Neural crest cell (in vitro differentiated cells): ENCODE measurements at regions not wholly inside any gene's neighbourhood (a gene's known extent, or its start where the extent isn't known, plus 50 kb on each side); places are given as distances from the start of the nearest gene placed in this dataset.

Experiments used
- DNase-seq: peaks from one replicate; pipeline ENCODE4 v3.0.0; 2021; ENCODE audit warnings: low read depth, mixed read lengths, low spot score
- H3K27ac Mint-ChIP-seq: one replicate; pipeline ENCODE4 v1.8.0; 2021; ENCODE audit warnings: mild to moderate bottlenecking, mixed read lengths; ENCODE audit not compliant: unreplicated experiment
- H3K27me3 Mint-ChIP-seq: 2 replicates; pipeline ENCODE4 v1.8.0; 2021; ENCODE audit warnings: low read depth, mild to moderate bottlenecking, mixed read lengths
- H3K36me3 Mint-ChIP-seq: 2 replicates; pipeline ENCODE4 v1.8.0; 2021; ENCODE audit warnings: low read depth, mild to moderate bottlenecking, mixed read lengths
- H3K4me1 Mint-ChIP-seq: 2 replicates; pipeline ENCODE4 v1.8.0; 2021; ENCODE audit warnings: mixed read lengths
- H3K4me3 Mint-ChIP-seq: one replicate; pipeline ENCODE4 v1.8.0; 2021; ENCODE audit warnings: mild to moderate bottlenecking, mixed read lengths
- H3K9me3 Mint-ChIP-seq: 2 replicates; pipeline ENCODE4 v1.8.0; 2021; ENCODE audit warnings: mixed read lengths
- CTCF ChIP-seq: fragments of 200-600 bp; sonication (generic); conservative IDR thresholded peaks from 2 replicates; pipeline ENCODE4 v1.5.0; 2021; ENCODE audit warnings: antibody characterized with exemption, mild to moderate bottlenecking

- no peak for DNase-seq
- TF ChIP-seq CTCF = no peak
- Mint-ChIP-seq H3K4me3 (no peak overlapping the region), H3K27ac (no peak overlapping the region), H3K9me3 (no peaks in the 10 kb centered on the region), H3K27me3 (peaks cover 39% of the 10 kb centered on the region), H3K4me1 (no peaks in the 10 kb centered on the region), H3K36me3 (no peaks in the 10 kb centered on the region)
These were observed 61.9 kb upstream of the YPEL5 start for GRCh38 chr2:30084915-30085314.

- Mint-ChIP-seq H3K27ac (no peak overlapping the region), H3K4me1 (no peaks in the 10 kb centered on the region), H3K9me3 (no peaks in the 10 kb centered on the region)
These were observed 57.6 kb upstream of the YPEL5 start for GRCh38 chr2:30089171-30089570.

GRCh38 chr2:30095402-30095801 lies 51.4 kb upstream of the YPEL5 start:
- Mint-ChIP-seq H3K4me1 (no peaks in the 10 kb centered on the region), H3K27me3 (peaks cover 57% of the 10 kb centered on the region), H3K36me3 (no peaks in the 10 kb centered on the region), H3K9me3 (no peaks in the 10 kb centered on the region), H3K27ac (no peak overlapping the region), H3K4me3 (no peak overlapping the region)
- TF ChIP-seq CTCF = no peak
- DNase-seq = no peak

More at GRCh38 chr2:30089171-30089570, 57.6 kb upstream of the YPEL5 start:
- H3K36me3 Mint-ChIP-seq = no peaks in the 10 kb centered on the region
- peaks cover 63% of the 10 kb centered on the region for H3K27me3 Mint-ChIP-seq
- no peak overlapping the region for H3K4me3 Mint-ChIP-seq
- no peak for TF ChIP-seq CTCF
- no peak for DNase-seq

GRCh38 chr2:30096451-30096850 lies 50.4 kb upstream of the YPEL5 start:
- no peaks in the 10 kb centered on the region for H3K36me3 Mint-ChIP-seq
- H3K9me3 Mint-ChIP-seq = no peaks in the 10 kb centered on the region
- no peak for TF ChIP-seq CTCF
- no peak overlapping the region for H3K27ac Mint-ChIP-seq
- peaks cover 54% of the 10 kb centered on the region for H3K27me3 Mint-ChIP-seq
- no peaks in the 10 kb centered on the region for H3K4me1 Mint-ChIP-seq
- H3K4me3 Mint-ChIP-seq = no peak overlapping the region
- DNase-seq = no peak
